ENCODE measurements at regions not wholly inside any gene's neighbourhood (a gene's known extent, or its start where the extent isn't known, plus 50 kb on each side); places are given as distances from the start of the nearest gene placed in this dataset.
A peak's percentile ranks its signal among the peaks of the same experiment; 100 is the strongest.

GRCh38 chr2:8412082-8412481 lies 269.8 kb upstream of the ID2 start:
- no peak overlapping the region for H3K4me3 ChIP-seq (replicated peaks; ENCODE audit: low read depth, low read length)
- no peak for TF ChIP-seq CTCF (IDR thresholded peaks at IDR 0.05; ENCODE audit: low read length, missing control alignments)

GRCh38 chr2:8412586-8412985 lies 269.3 kb upstream of the ID2 start:
- TF ChIP-seq CTCF (IDR thresholded peaks at IDR 0.05; ENCODE audit: low read length, missing control alignments), result no peak
- peak; percentile 45 for DNase-seq (ENCODE audit: low read depth)
- H3K4me3 ChIP-seq (replicated peaks; ENCODE audit: low read depth, low read length), result no peak overlapping the region

More at GRCh38 chr2:8412082-8412481, 269.8 kb upstream of the ID2 start:
- no peak for DNase-seq (ENCODE audit: low read depth)

- no peak overlapping the region for H3K4me3 ChIP-seq (replicated peaks; ENCODE audit: low read depth, low read length)
- peak; percentile 18 for DNase-seq (ENCODE audit: low read depth)
- no peak for TF ChIP-seq CTCF (IDR thresholded peaks at IDR 0.05; ENCODE audit: low read length, missing control alignments)
Measured at GRCh38 chr2:8413589-8414135, 268.2 kb upstream of the ID2 start.

- TF ChIP-seq CTCF (IDR thresholded peaks at IDR 0.05; ENCODE audit: low read length, missing control alignments), result no peak
- H3K4me3 ChIP-seq (replicated peaks; ENCODE audit: low read depth, low read length), result no peak overlapping the region
- no peak for DNase-seq (ENCODE audit: low read depth)
Measured at GRCh38 chr2:8414946-8415879, 266.6 kb upstream of the ID2 start.

- no peak overlapping the region for H3K4me3 ChIP-seq (replicated peaks; ENCODE audit: low read depth, low read length)
- no peak for TF ChIP-seq CTCF (IDR thresholded peaks at IDR 0.05; ENCODE audit: low read length, missing control alignments)
- DNase-seq (ENCODE audit: low read depth), result no peak
Measured at GRCh38 chr2:8416001-8416571, 265.8 kb upstream of the ID2 start.

- TF ChIP-seq CTCF (IDR thresholded peaks at IDR 0.05; ENCODE audit: low read length, missing control alignments), result no peak
- no peak for DNase-seq (ENCODE audit: low read depth)
- H3K4me3 ChIP-seq (replicated peaks; ENCODE audit: low read depth, low read length), result no peak overlapping the region
Measured at GRCh38 chr2:8416849-8417832, 264.7 kb upstream of the ID2 start.

Data from fibroblast of pulmonary artery (primary cell).